HepG2 (cell line): ENCODE measurements at regions not wholly inside any gene's neighbourhood (a gene's known extent, or its start where the extent isn't known, plus 50 kb on each side); places are given as distances from the start of the nearest gene placed in this dataset.

Source experiments
- ATAC-seq: fragments of 200-7000 bp; cut with Tn5 transposase; 3 replicates; pipeline ENCODE4 v1.9.1; 2020; ENCODE audit warnings: mild to moderate bottlenecking, moderate library complexity
- BruUV-seq: library from RNA; stranded (reverse); fragments of 400-500 nt; replicated peaks from 2 replicates; lab custom pipeline; 2021; lab: Mats Ljungman, UMichigan
- CTCF ChIA-PET: fragments of 300-600 bp; formaldehyde crosslinking; extraction: SDS; loops from one replicate; lab custom pipeline; 2021; ENCODE audit warnings: low total read pairs, inconsistent platforms, low intra/inter-chr PET ratio; lab: Yijun Ruan, JAX
- POLR2A ChIA-PET: fragments of 350-600 bp; sonication (Branson Sonifier 250); formaldehyde crosslinking; loops from one replicate; lab custom pipeline; 2020; ENCODE audit warnings: antibody characterized with exemption, inconsistent platforms; lab: Yijun Ruan, JAX
- DNase-seq: peaks from one replicate; pipeline ENCODE4 v3.0.0-alpha.2; 2015; ENCODE audit warnings: low spot score
- FAIRE-seq: peaks from 3 replicates; lab custom pipeline; 2011; peaks lifted over from hg19 to GRCh38; lab: Jason Lieb, UNC
- H2AFZ ChIP-seq: one replicate; pipeline ENCODE4 v1.6.1; 2011; ENCODE audit warnings: low read length, inconsistent platforms
- H3K27ac ChIP-seq: fragments of 300-600 bp; 3 replicates; pipeline ENCODE4 v1.8.0; 2011; ENCODE audit warnings: mixed run types, mild to moderate bottlenecking, mixed read lengths, low read length, inconsistent platforms; ENCODE audit not compliant: insufficient read depth; ENCODE audit errors: extremely low read length
- H3K27me3 ChIP-seq, 2 experiments: fragments of 200-600 bp in 1 of 2; 2 replicates in 1 of 2; 3 replicates in 1 of 2; pipeline versions ENCODE4 v1.6.0 to v1.8.0; 2011; ENCODE audit warnings: low read length in 2 of 2, mild to moderate bottlenecking in 2 of 2, moderate library complexity in 2 of 2, inconsistent platforms in 1 of 2; ENCODE audit not compliant: insufficient read depth in 2 of 2, control insufficient read depth in 1 of 2
- H3K36me3 ChIP-seq, 2 experiments: fragments of 200-600 bp in 1 of 2; replicated peaks in 1 of 2; 2 replicates in 1 of 2; 3 replicates in 1 of 2; pipeline versions ENCODE4 v1.5.1 to v1.8.0; 2011; ENCODE audit warnings: low read length in 2 of 2, inconsistent platforms in 1 of 2; ENCODE audit not compliant: insufficient read depth in 2 of 2, control insufficient read depth in 1 of 2
- H3K4me1 ChIP-seq: 2 replicates; pipeline ENCODE4 v1.5.1; 2012; ENCODE audit warnings: low read length, inconsistent platforms; ENCODE audit not compliant: insufficient read depth
- H3K4me2 ChIP-seq: 2 replicates; pipeline ENCODE4 v1.6.0; 2011; ENCODE audit warnings: low read depth, low read length, inconsistent platforms
- H3K4me3 ChIP-seq, 3 experiments: fragments of 200-600 bp in 1 of 3; sonication (generic), shearing (Covaris generic) in 1 of 3; replicated peaks in 1 of 3; 2 replicates each; pipeline ENCODE4 v1.5.1; 2011 to 2016; ENCODE audit warnings: low read length in 3 of 3, inconsistent platforms in 2 of 3, low read depth in 2 of 3, mild to moderate bottlenecking in 2 of 3, control low read depth in 1 of 3, mixed read lengths in 1 of 3; ENCODE audit not compliant: insufficient read depth in 1 of 3
- H3K79me2 ChIP-seq: one replicate; pipeline ENCODE4 v1.6.1; 2011; ENCODE audit warnings: low read length, inconsistent platforms; ENCODE audit not compliant: insufficient read depth
- H3K9ac ChIP-seq: 2 replicates; pipeline ENCODE4 v1.6.0; 2011; ENCODE audit warnings: mild to moderate bottlenecking, low read depth, low read length, inconsistent platforms; ENCODE audit not compliant: insufficient read depth
- H3K9me3 ChIP-seq: 2 replicates; pipeline ENCODE4 v1.5.1; 2012; ENCODE audit warnings: mild to moderate bottlenecking, low read length
- H4K20me1 ChIP-seq: 2 replicates; pipeline ENCODE4 v1.6.0; 2011; ENCODE audit warnings: inconsistent platforms, mild to moderate bottlenecking, low read length, moderate library complexity; ENCODE audit not compliant: insufficient read depth
- CSRNP1 ChIP-seq: sonication (generic); formaldehyde crosslinking; IDR thresholded peaks from 2 replicates; pipeline ENCODE4 v1.8.1; 2023; ENCODE audit warnings: mild to moderate bottlenecking, missing genetic modification reagents
- EED ChIP-seq: sonication (generic); formaldehyde crosslinking; IDR thresholded peaks from 2 replicates; pipeline ENCODE4 v1.5.0; 2020; ENCODE audit warnings: mild to moderate bottlenecking, missing genetic modification reagents
- GZF1 ChIP-seq: sonication (generic); formaldehyde crosslinking; IDR thresholded peaks from 2 replicates; pipeline ENCODE4 v1.5.1; 2020; ENCODE audit warnings: mild to moderate bottlenecking, missing genetic modification reagents
- HOXA7 ChIP-seq: sonication (generic); formaldehyde crosslinking; IDR thresholded peaks from 2 replicates; pipeline ENCODE4 v1.8.1; 2022; ENCODE audit warnings: mild to moderate bottlenecking, missing genetic modification reagents, moderate library complexity
- KDM1A ChIP-seq: IDR thresholded peaks from 2 replicates; pipeline ENCODE4 v1.6.1; 2016; ENCODE audit warnings: missing compliant biosample characterization
- MAFF ChIP-seq: IDR thresholded peaks from 2 replicates; pipeline ENCODE4 v1.6.1; 2011; ENCODE audit warnings: low read depth, low read length, improper control_type of control experiment
- NFRKB ChIP-seq: fragments of 450-650 bp; IDR thresholded peaks from 2 replicates; pipeline ENCODE4 v1.6.1; 2017
- RFX1 ChIP-seq: fragments of 450-650 bp; IDR thresholded peaks from 2 replicates; pipeline ENCODE4 v1.6.1; 2017
- TBP ChIP-seq: sonication (generic); formaldehyde crosslinking; IDR thresholded peaks from 2 replicates; pipeline ENCODE4 v1.5.0; 2020; ENCODE audit warnings: missing genetic modification reagents
- ZNF451 ChIP-seq: sonication (generic); formaldehyde crosslinking; IDR thresholded peaks from 2 replicates; pipeline ENCODE4 v1.5.0; 2020; ENCODE audit warnings: mild to moderate bottlenecking, missing genetic modification reagents
- ZSCAN22 ChIP-seq: sonication (generic); formaldehyde crosslinking; IDR thresholded peaks from 2 replicates; pipeline ENCODE4 v1.4.0; 2020; ENCODE audit warnings: mild to moderate bottlenecking, missing genetic modification reagents
- WGBS: methylation state at CpG from one replicate; pipeline ENCODE4 v1.1.6; 2017; ENCODE audit warnings: low lambda C conversion rate; 5-methylcytosine and 5-hydroxymethylcytosine counted together
- in situ Hi-C: cut with HindIII; loops from 2 replicates; pipeline ENCODE4 v1.10.0; 2017; ENCODE audit warnings: low pct_unique_long_range_greater_than_20kb; ENCODE audit not compliant: extremely low pct_ligation_motif_present
- intact Hi-C: fragments of 100-400 bp; cut with micrococcal nuclease; formaldehyde crosslinking; loops from one replicate; pipeline ENCODE4 v1.10.0; 2022; ENCODE audit not compliant: unreplicated experiment
- TF ChIP-seq, protein P1 (sequence below): sonication (generic); formaldehyde crosslinking; IDR thresholded peaks from 2 replicates; pipeline ENCODE4 v1.5.1; 2020; ENCODE audit warnings: missing genetic modification reagents, mild to moderate bottlenecking, borderline replicate concordance
- TF ChIP-seq, protein P2 (sequence below): fragments of 450-650 bp; IDR thresholded peaks from 2 replicates; pipeline ENCODE4 v1.6.1; 2017

GRCh38 chr4:35521682-35522081 is 722.6 kb downstream of the ARAP2 start:
- no peak overlapping the region for H2AFZ ChIP-seq
- ATAC-seq (no peak), FAIRE-seq (no peak), DNase-seq (no peak)
- no peak overlapping the region for H3K9ac ChIP-seq
- peaks cover 8% of the 10 kb centered on the region for H3K9me3 ChIP-seq
- BruUV-seq, result no TSS peak
- no peaks in the 10 kb centered on the region for H3K27me3 ChIP-seq
- in situ Hi-C loops, result no loop called here
- no peak overlapping the region for H3K4me2 ChIP-seq
- no peaks in the 10 kb centered on the region for H3K79me2 ChIP-seq
- ChIA-PET CTCF (no interaction called here), POLR2A (no interaction called here)
- intact Hi-C loops, result no loop called here
- H3K27ac ChIP-seq, result no peak overlapping the region
- H3K4me3 ChIP-seq, result no peak overlapping the region
- no peaks in the 10 kb centered on the region for H3K4me1 ChIP-seq
- H4K20me1 ChIP-seq, result no peaks in the 10 kb centered on the region
- no peaks in the 10 kb centered on the region for H3K36me3 ChIP-seq
- 0% methylated on average over 1 of the region's 1 CpG for WGBS
- TF ChIP-seq, protein P1, sequence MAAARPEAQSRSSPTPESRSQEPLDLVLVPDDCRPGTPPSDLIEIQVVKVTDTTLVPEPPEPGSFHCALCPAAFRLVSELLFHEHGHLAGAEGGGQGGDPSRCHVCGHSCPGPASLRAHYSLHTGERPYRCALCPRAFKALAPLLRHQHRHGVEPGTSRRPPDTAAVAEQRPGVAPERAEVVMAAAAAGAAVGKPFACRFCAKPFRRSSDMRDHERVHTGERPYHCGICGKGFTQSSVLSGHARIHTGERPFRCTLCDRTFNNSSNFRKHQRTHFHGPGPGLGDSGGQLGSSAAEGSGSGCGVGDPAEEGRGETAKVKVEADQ (CRISPR knock-in tag), result no peak
- TF ChIP-seq NFRKB, result no peak
- TF ChIP-seq, protein P2, sequence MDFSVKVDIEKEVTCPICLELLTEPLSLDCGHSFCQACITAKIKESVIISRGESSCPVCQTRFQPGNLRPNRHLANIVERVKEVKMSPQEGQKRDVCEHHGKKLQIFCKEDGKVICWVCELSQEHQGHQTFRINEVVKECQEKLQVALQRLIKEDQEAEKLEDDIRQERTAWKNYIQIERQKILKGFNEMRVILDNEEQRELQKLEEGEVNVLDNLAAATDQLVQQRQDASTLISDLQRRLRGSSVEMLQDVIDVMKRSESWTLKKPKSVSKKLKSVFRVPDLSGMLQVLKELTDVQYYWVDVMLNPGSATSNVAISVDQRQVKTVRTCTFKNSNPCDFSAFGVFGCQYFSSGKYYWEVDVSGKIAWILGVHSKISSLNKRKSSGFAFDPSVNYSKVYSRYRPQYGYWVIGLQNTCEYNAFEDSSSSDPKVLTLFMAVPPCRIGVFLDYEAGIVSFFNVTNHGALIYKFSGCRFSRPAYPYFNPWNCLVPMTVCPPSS, result no peak

GRCh38 chr4:35525192-35525978 is 718.9 kb downstream of the ARAP2 start:
- Histone ChIP-seq H3K9ac (no peak overlapping the region), H3K27ac (no peak overlapping the region), H3K36me3 (no peaks in the 10 kb centered on the region), H4K20me1 (no peaks in the 10 kb centered on the region), H3K4me1 (no peaks in the 10 kb centered on the region), H3K9me3 (no peaks in the 10 kb centered on the region), H2AFZ (no peak overlapping the region), H3K4me3 (no peak overlapping the region; a peak in 1 of 6 replicates), H3K27me3 (no peaks in the 10 kb centered on the region), H3K4me2 (peak overlapping the region; percentile 40), H3K79me2 (no peaks in the 10 kb centered on the region)
- CTCF ChIA-PET, result no interaction called here
- in situ Hi-C loops, result no loop called here
- no TSS peak for BruUV-seq
- FAIRE-seq (no peak), DNase-seq (no peak), ATAC-seq (peak; percentile 69)
- intact Hi-C loops, result no loop called here
- WGBS, result 21% methylated on average over 16 of the region's 28 CpGs
- POLR2A ChIA-PET, result no interaction called here
- TF ChIP-seq CSRNP1 (CRISPR knock-in tag) (no peak), GZF1 (CRISPR knock-in tag) (no peak), HOXA7 (CRISPR knock-in tag) (no peak), ZNF451 (CRISPR knock-in tag) (no peak), TBP (no peak), ZSCAN22 (CRISPR knock-in tag) (no peak), KDM1A (no peak), MAFF (no peak), EED (CRISPR knock-in tag) (no peak), RFX1 (no peak)
